Activated naive CD4-positive, alpha-beta T cell treated with anti-CD3 and anti-CD28 coated beads, Interleukin-2, amount 50 U/mL, for 16 hours (primary cell): ENCODE measurements at regions not wholly inside any gene's neighbourhood (a gene's known extent, or its start where the extent isn't known, plus 50 kb on each side); places are given as distances from the start of the nearest gene placed in this dataset.

Source experiments
- DNase-seq: peaks from one replicate; pipeline ENCODE4 v3.0.0-alpha.2; 2020

DNA sequence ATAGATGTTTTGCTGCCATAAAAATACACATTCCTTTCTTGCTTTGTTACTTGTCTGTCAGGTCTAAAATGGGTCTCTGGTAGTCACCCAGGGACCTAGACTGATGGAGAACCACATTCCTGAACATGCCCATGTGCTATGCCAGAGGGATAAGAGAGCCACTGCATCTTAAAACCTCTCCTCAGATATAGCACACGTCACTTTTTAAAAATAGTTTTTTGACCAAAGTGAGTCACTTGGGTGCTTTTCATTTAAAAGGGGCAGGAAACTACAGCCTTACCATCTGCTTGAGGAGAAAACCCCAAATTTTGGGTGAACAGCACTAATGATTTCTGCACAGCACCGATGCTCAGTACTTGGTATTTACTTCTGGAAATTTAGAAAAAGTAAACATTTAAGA, 197.8 kb downstream of the OGFRL1 start:
- DNase-seq: no peak

DNA sequence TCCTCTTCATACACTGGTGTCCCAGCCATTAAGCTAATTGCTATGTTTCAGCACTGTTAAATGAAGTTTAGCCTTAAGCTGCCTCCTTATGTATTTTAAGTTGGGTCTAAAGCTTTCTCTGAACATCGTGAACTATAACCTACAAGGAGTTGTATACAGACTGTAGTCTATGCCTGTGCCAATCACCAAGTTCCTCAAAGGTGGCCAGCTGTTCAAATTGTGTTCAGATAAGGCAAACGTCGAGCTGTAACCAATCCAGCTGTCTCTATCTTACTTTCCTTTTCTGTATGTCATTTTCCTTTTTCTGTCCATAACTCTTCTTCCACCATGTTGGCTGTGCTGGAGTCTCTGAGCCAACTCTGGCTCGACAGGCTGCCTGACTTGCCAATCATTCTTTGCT, 199.6 kb downstream of the OGFRL1 start:
- DNase-seq: no peak

GRCh38 chr6:71489736-71490135, 201.1 kb downstream of the OGFRL1 start:
- no peak for DNase-seq

DNA sequence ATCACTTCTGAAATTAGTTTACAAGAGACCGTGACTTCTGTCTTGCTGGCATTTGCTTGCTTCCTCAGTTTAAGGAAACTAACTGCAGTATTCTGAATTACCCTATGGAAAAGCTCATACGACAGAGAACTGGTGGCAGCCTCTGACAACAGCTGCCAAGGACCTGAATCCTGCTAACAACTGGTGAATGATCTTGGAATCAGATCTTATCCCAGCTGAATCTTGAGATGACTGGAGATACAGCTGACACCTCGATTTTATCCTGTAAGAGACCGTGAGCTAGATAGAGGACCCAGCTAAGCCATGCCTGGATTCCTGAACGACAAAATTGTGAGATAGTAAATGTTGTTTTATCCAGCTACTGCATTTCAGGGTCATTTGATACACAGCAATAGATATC, 202.3 kb downstream of the OGFRL1 start:
- DNase-seq: no peak

DNA sequence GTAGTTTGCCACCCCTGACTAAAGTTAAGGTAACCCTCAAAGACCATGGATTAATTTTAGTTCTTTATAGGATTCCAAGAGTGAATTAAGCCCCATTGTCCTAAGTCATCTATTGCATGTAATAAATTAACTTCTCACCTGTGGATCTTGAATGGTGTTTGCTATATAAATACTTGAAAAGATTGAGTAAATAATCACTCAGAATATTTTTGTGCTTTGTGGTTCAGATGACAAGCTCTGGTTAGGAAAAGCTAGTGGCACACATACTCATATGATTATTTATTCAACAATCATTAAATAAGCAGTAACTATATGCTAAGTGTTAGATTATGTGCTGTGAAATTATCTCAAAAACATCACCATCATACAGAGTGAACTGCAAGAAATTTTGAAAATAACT, 203.2 kb downstream of the OGFRL1 start:
- DNase-seq: no peak

DNA sequence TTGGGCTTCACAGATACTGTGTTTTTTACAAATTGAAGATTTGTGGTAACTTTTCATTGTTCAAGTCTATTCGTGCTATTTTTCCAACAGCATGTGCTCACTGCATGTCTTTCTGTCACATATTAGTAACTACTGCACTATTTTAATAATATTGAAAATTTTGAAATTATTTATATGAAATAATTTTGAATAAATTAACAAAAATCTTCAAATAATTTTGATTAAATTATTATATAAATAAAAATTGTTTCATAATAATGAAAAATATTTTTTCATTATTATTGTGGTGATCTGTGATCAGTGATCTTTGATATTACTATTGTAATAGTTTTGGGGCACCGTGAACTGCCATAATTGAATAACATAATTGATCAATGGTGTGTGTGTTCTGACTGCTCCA, 204.1 kb downstream of the OGFRL1 start:
- no peak for DNase-seq

DNA sequence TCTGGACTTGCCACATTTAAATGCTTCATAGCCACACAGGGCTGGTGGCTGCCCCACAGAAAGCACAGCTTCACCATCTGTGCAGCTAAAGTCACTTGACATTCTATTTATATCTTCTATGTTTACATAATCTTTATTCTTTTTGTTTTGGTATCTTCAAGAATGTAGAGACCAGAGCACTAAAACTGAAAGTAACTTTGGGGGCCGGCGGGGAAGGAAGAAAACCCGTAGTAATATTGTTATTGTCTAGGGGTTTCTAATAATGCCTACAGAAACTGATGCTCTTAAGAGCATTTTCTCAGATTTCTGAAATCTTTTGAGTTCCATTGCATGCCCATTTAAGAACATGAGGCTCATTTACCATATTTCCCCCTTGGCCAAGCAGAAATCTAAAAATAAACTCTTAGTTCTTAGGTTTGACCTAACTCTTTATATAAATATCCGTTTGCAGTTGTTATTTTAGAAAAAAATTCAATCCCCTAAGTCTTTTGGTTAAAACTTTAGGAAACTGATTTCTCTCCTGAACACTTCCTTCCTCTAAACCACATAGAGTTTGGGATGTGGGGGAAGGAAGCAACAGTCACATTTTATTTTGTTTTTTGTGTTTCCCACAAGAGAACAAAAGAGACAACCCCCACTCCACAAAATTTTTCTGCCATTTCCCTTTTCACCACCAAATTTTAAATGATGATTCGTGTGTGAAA, 207.6 kb downstream of the OGFRL1 start:
- no peak for DNase-seq

DNA sequence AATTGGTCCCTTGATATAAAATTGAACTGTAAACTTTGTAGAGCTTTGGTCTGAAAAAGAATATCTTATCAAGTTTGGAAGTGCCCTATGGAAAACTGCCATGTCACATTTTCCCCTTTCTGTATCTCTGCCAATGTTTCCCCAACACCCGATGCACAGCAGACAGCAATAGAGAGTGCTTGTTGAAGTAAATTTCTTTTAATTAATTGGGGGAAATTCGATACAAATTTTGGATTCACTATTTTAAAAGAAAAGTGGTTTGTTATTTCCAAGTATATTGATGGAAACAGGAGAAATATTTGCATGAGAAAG, 208.1 kb downstream of the OGFRL1 start:
- DNase-seq: no peak

- no peak for DNase-seq
These were observed 210.0 kb downstream of the OGFRL1 start for GRCh38 chr6:71498638-71499037.

- no peak for DNase-seq
These were observed 211.1 kb downstream of the OGFRL1 start for GRCh38 chr6:71499667-71500066.

DNA sequence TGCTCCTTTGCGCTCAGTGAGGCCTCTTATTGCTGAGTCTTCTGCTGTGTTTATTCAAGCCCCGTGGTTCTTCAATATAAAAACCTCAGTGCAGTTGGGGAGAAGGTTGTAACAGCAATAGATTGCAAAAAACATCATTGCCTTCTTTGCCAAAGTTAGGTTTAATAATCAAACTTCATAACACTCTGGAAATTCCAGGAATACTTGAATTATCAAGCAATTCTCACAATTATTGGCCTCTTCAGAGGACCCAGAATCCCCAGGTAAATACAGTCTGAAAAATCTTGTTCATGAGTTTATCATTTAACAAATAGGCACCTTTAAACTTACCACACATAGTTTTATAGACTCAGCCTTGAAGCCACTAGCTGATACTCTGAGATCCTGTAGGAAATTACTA, 213.6 kb downstream of the OGFRL1 start:
- DNase-seq: no peak

DNA sequence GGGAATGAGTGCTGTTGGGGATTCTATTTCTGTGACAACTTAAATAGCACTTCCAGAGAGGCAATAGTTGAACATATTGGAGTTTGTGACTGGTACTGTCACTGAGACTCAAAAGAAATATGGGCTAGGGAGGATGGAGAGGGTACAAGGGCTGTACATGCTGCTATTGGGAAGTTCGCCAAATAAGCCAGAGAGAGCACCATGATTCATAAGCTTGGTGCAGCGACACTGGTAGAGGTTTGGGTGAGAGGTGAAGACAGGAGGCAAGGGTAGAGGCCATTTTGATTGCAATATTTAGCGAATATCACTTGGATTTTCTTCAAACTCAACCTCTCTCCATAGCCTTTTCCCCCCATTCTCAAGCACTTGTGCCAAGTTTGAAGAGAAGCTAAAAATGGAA, 214.3 kb downstream of the OGFRL1 start:
- no peak for DNase-seq

GRCh38 chr6:71507183-71507582, 218.6 kb downstream of the OGFRL1 start:
- no peak for DNase-seq

DNA sequence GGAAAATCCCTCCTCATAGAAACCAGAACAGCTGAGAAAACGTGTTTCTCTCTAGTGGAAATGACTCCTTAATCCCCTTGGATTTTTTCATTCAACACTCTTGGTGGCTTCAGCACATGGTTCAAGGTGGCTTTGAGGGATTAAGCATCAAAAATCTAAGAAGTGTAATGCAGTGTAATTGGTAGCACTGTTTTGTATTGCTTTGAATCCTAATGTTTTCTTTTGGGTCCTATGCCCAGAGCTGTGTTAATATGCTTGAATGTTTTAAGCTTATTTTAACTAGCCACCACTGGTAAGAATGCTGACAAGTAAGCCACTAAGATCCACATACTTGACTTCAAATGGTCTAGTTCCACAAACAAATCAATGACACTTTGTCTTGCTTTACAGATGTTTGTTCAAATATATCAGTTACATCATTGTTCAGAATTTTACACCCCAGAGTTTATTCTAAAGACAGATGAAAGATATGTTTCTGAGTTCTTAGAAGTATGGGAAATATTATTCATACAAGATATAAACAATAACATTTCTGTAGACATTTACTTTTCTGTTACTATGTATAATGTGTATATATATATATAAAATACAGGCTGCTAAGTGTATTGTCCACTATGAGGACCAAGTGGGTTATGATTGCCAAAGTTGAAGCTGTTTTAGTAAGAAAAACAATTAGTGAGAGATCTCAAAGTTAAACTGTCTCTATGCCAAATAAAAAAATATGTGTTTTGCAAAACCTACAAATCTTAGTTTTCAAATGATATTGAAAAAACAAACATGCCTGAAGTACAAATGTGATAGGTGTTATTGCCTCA, 220.8 kb downstream of the OGFRL1 start:
- no peak for DNase-seq

- no peak for DNase-seq
These were observed 221.6 kb downstream of the OGFRL1 start for GRCh38 chr6:71510057-71510713.

- DNase-seq: no peak
These were observed 222.2 kb downstream of the OGFRL1 start for GRCh38 chr6:71510856-71511255.

GRCh38 chr6:71512256-71512655, 223.6 kb downstream of the OGFRL1 start:
- no peak for DNase-seq

DNA sequence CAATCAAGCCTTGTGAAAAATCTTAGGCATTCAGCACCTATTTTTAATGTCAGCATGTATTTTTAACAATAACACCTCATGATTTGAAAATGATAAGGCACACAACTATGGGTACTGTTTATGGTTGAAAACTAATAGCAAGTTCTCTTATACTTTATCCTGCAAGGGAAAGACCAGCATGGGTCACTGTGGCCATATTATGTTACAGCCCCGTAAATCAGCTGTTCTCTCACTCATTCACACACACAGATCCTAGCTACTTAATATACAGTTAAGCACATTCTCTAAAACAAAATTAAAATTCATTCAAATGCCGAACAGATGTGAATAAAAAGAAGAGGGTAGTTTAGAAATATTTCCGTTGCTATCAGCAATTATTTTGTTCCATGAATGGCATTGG, 224.4 kb downstream of the OGFRL1 start:
- DNase-seq: no peak

GRCh38 chr6:71523548-71523947, 234.9 kb downstream of the OGFRL1 start:
- DNase-seq: no peak

DNA sequence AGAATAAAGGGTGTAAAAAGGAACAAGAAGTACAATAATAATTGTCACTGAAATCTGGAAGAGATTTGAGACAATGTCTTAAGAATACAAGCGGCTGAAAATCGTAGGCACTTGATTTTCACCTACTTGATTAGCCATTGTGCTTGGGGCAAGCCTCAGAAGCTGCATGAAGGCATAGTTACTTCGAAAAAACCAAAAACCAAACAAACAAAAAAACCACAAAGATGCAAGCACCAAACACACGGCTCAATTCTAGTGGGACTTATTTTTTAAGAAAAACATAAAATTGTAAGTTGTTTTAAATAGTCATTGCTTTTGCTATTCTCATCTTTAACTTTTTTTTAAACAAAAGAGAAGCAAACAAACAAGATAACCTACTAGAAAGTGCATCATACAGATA, 235.6 kb downstream of the OGFRL1 start:
- no peak for DNase-seq

DNA sequence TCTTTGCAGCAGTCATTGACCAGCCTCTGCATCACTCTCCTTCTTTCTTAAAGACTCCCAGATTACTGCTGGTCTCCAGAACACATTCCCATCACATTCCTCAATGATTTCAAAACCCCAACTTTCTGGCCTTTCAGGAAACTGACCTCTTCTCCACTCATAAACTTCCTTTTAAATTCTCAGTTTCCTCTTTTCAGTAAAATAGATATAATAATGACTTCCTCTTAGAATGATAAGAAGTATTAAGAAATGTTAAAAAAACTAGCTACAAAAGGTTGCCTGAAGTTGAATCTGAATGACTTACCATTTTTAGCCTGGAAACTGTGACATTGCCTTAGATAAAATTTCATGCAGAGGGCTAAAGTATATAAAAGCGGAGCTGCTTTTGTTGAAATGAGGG, 239.3 kb downstream of the OGFRL1 start:
- no peak for DNase-seq

DNA sequence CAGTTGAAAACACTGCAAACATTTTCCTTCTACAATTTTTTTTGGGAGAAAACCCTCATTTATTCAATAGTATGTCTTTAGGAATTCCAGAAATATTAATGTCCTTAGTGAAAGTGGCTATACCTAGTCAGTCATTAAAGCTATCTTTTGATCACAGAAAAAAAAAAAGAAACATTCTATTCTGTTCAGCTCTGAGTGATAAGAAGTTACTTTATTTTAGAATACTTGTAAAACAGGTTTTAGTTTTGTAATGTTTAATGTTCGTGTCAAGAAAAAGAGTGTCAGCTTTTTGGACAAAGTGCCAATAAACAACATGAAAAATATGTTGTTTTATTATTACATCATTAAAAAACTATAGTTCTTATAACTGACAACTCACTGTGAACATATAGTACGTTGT, 240.4 kb downstream of the OGFRL1 start:
- no peak for DNase-seq

GRCh38 chr6:71529769-71530168, 241.2 kb downstream of the OGFRL1 start:
- DNase-seq: no peak

DNA sequence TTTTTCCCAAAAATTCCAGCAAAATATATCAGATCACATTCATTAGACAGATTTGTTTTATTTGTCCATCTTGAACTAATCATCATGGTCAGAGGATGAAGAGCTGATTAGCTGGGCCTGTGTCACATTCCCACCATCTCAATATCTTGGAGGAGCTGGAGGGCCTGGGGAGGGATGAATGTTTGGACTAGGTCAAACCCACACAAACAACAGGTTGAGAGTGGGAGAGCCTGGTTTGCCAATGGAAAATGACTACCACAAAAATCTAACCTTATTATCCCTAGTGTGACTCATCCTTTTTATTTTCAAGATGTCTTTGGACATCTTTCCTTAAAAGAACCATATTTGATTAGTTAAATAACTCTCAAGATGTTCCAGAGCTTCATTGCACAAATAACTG, 242.4 kb downstream of the OGFRL1 start:
- no peak for DNase-seq
